ENCODE measurements at regions not wholly inside any gene's neighbourhood (a gene's known extent, or its start where the extent isn't known, plus 50 kb on each side); places are given as distances from the start of the nearest gene placed in this dataset.
A peak's percentile ranks its signal among the peaks of the same experiment; 100 is the strongest.
"Not testable (repeated sequence)": the region's sequence is repeated elsewhere in the genome, so short reads cannot be mapped to it uniquely, and the experiment has no call there.

DNA sequence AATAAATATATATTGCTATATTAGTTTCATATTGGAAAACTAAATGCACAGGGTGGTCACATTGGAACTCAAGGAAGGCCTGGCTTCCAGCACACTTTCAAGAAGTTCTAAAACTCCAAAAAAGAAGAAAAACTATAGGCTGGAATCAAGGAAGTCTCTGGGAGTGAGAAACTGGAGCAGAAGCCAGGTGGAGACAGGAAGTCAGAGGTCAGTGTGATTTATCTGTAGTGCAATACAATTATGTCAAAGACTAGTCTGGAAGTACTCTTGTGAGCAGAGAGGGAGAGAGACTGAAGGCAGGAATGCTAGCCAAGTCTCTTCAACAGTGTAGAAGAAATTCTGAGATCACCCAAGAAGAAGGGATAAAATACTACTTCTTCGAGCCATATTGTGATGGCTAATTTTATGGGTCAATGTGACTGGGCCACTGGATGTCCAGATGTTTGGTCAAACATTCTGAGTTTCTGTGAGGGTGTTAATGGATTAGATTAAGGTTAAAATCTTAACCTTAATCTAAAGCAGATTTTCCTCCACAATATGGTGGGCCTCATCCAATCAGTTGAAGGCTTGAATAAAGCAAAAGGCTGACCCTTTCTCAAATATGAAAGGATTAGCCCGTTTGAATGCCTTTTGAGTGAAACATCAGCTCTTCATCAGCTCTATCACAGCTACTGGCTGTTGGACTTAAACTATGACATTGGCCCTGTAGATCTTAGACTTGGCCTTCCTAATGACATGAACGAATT is 208.0 kb downstream of the TDRD15 start:
- DNase-seq (ENCODE audit: low spot score) (no peak), ATAC-seq (no peak)

GRCh38 chr2:21332993-21333625 is 209.3 kb downstream of the TDRD15 start:
- DNase-seq (ENCODE audit: low spot score) (no peak), ATAC-seq (peak; percentile 54)

DNA sequence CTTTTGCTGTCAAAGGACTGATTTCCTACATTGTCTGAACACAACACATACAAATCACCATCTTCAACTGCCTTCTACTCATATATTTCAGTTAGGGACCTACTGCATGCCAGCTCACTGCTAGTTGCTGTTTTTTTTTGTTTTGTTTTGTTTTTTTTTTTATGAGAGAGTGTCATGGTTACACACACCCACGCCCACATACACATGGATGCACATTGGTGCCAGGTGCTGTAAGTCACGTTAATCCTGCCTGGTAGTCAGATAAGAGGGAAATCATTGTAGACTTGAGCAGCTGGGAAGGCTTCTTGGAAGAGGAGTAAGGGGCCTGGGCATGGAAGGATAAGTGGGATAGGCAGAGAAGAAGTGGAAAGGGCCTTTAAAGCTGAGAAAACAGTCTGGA is 209.9 kb downstream of the TDRD15 start:
- no peak for DNase-seq (ENCODE audit: low spot score)
- no peak for ATAC-seq

- ATAC-seq (no peak), DNase-seq (ENCODE audit: low spot score) (no peak)
Measured at GRCh38 chr2:21346984-21347383, 223.2 kb downstream of the TDRD15 start.

DNA sequence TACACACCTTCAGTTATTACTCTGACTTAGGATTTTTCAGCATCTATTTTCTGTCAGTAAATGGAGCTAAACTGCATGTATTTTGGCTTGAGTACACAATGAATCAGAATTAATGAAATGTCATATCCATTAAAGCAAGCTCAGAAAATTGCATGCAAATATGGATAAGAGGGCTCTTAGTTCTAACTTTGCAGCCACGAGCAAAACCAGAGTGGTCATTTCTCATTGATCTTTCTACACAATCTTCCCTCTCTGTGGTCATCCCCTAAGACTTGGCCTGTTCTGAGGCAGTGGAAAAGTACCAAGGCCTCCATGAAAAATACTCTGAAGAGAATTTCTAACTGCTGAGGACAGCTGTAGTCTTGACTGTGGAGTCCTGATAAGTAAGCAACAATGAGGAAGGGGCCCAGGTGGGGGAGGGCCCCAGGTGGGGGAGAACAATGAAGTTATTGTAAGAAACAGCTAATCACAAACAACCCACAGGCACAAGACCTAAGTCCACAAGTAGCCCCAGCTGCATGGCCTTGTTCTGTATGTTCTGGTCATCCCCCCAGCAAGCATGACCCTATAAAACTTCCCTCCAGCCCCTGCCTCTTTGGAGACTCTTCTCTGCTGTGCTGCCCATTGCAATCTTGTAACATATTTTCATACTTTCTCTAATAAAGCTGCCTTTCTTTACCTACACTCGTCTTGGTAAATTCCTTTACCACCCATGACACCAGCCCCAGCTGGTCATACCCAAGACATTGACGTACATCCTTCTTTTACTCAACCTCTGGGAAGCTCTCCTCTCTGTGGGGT is 230.3 kb downstream of the TDRD15 start:
- ATAC-seq (no peak), DNase-seq (ENCODE audit: low spot score) (no peak)

- ATAC-seq (no peak), DNase-seq (ENCODE audit: low spot score) (no peak)
Measured at GRCh38 chr2:21356086-21356856, 232.5 kb downstream of the TDRD15 start.

GRCh38 chr2:21356857-21357255 is 233.1 kb downstream of the TDRD15 start:
- DNase-seq (ENCODE audit: low spot score) (no peak), ATAC-seq (no peak)

DNA sequence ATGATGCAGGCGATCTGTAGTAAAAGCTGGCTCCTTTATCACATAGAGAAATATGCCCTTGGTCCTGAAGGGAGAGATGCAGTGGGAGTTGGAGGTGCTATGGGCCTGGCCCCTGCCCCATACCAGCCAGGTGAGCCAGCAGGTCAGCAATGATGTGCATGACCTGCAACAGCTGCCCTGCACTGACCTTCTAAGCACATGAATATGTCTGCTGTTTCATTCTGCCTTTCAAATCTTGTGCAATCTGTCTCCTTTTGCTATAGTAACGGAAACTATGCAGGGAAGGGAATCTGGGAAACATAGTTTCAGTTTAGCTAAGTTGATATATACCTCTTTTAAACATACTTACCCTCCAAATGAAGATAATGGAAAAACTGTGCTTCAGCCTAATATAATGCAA is 235.2 kb downstream of the TDRD15 start:
- DNase-seq (ENCODE audit: low spot score) (no peak), ATAC-seq (no peak)

GRCh38 chr2:21361384-21361783 is 237.6 kb downstream of the TDRD15 start:
- DNase-seq (ENCODE audit: low spot score) (no peak), ATAC-seq (no peak)

- ATAC-seq = no peak
- no peak for DNase-seq (ENCODE audit: low spot score)
Measured at GRCh38 chr2:21361957-21362486, 238.3 kb downstream of the TDRD15 start.

DNA sequence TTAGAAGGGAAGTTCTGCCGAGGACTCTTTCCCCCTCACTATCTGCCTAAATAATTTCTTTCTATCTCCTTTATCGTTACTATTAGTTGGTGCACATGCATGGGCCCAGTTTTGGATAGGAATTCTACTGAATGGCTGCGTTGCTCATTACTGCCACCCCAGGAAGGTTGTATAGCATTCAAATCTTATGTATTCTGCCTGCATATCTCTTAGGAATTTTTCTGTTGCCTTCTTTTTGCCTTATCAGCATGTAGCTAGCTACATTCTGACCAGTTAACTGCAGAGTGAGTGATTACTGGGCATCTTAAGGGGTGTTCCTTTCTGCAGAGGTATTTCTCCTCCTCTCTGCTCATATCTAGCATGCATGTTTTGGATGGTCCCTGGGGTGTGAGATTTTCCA is 239.6 kb downstream of the TDRD15 start:
- no peak for ATAC-seq
- no peak for DNase-seq (ENCODE audit: low spot score)

DNA sequence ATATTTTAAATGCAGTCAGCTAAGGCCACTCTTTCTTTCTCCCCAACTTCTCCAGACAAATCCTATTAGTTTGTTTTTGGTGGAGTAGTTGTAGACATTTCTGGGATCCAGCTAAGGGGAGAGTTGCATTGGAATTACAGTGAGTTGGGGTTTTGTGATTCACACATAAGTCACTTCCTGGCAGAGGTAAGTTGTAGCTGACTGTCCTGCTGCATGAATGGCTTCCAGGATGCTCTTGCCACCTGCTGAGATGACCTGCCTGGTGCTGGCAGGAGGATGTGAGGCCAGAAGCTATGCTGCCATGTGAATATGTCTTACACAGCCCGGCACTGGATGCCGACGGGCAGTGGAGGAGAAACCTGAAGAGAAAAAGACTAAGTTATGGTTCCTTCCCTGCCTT is 243.7 kb downstream of the TDRD15 start:
- DNase-seq (ENCODE audit: low spot score) (no peak), ATAC-seq (no peak)

DNA sequence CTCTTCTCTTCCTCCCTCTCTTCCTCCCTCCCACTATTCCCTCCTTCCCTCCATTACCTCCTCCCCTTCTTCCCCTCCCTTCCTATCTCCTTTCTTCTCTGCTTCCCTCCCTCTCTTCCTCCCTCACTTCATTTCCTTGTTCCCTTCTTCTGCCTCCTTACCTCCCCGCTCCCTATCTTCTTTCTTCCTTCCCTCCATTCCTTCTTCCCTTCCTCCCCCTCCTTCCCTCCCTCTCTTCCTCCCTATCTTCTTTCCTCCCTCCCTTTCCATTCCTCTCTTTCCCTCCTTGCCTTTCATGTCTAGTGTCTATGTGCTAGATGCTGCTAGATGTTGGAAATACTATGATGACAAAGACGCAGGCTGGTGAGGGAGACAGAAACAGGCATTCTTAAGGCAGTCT is 246.0 kb downstream of the TDRD15 start:
- no peak for DNase-seq (ENCODE audit: low spot score)
- ATAC-seq = no peak

DNA sequence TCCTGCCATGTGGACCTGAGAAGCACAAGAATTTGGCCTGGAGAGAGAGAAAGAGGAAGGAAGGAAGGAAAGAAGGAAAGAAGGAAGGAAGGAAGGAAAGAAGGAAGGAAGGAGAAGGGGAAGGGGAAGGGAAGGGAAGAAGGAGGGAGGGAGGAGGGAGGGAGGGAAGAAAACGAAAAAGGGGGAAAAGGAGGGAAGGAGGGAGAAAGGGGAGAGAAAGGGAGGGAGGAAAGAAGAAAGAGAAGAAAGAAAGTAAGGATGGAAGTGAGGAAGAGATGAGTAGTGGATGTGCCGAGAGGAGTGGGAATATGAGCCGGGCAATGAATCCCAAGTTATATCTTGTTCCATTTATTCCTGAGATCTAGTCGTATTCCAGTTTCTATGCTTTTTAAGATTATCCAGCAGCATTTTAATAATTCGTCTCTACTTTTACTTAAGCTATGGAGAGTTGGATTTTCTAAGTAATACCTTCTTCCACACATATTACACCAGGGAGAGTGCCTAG is 247.8 kb downstream of the TDRD15 start:
- ATAC-seq (no peak), DNase-seq (ENCODE audit: low spot score) (no peak)

- DNase-seq (ENCODE audit: low spot score) (no peak), ATAC-seq (peak; percentile 55)
Measured at GRCh38 chr2:21372654-21373053, 248.9 kb downstream of the TDRD15 start.

DNA sequence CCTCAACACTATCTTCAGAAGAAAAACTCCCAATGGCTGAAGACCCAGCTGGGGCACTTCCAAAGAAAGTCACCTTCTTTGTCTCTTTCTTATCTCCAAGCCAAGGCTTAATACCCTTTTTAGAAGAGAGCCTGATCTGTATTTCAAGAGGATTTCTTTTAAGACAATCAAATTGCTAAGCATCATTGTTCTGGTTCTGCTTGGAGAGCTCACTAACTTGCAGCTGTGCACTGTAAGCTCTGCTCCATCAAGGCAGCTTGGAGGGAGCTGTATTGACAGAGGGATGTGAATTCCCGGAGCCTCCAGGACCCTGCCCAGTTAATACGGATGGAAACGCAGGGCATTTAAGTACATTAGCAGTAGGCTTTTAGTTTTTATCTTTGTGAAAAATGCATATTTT is 253.1 kb downstream of the TDRD15 start:
- ATAC-seq = no peak

GRCh38 chr2:21379140-21379539 is 255.4 kb downstream of the TDRD15 start:
- no peak for ATAC-seq

More for the DNA sequence above, 253.1 kb downstream of the TDRD15 start:
- DNase-seq (ENCODE audit: low spot score) = no peak

GRCh38 chr2:21379668-21380067 is 255.9 kb downstream of the TDRD15 start:
- not testable (repeated sequence) for ATAC-seq

More at GRCh38 chr2:21379140-21379539, 255.4 kb downstream of the TDRD15 start:
- DNase-seq (ENCODE audit: low spot score) = no peak

DNA sequence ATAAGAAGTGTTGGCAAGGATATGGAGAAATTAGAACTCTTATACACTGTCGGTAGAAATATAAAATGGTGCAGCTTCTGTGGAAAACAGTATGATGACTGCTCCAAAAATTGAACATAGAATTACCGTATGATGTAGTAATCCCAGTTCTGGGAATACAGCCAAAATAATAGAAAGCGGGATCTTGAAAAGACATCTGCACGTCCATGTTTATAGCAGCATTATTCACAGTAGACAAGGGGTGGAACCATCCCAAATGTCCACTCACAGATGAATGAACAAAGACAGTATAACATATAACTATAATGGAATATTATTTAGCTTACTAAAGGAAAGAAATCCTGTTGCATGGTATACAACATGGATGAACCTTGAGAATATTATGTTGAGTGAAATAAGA is 257.7 kb downstream of the TDRD15 start:
- DNase-seq (ENCODE audit: low spot score) = no peak
- ATAC-seq = no peak

More at GRCh38 chr2:21379668-21380067, 255.9 kb downstream of the TDRD15 start:
- DNase-seq (ENCODE audit: low spot score) = not testable (repeated sequence)

DNA sequence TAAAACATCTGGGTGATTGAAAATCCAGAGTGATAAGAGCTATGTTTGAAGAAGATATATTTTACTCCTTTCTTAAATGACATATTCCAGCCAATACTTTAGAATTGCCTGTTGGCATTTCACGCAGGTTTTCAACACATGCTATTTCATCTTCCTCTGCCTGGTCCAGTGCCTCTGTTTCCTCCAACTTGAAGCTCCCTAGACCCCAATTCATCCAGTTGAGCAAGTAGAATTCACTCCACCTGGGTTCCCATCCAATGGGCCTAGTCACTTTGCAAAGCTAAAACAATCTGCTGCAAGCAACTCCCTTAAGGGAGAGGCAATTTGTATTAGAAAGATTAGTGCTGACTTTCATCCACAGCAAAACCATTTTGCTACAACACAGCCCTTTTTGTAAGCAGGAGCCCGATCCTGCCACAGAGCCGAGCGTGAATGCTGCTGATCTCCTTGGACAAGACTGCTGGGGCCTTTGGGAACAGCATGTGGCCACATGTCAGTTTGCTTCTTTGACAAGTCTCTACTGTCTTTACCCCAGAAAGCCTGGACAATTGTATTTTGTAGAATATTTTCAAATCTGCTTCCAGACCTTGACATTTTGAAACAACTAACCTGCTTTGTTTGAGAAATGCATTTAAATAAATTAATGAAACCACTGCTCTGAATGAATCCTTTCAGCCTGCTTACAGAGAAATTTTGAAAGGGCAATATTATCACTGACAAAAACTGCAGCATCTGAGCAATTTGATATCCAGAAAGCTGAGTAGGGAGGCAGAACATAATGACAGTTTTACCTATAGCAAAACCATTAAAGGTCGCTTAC is 259.1 kb downstream of the TDRD15 start:
- DNase-seq (ENCODE audit: low spot score) = no peak

More for the DNA sequence above, 259.1 kb downstream of the TDRD15 start:
- ATAC-seq = no peak
